Loucy (cell line): ENCODE measurements at regions not wholly inside any gene's neighbourhood (a gene's known extent, or its start where the extent isn't known, plus 50 kb on each side); places are given as distances from the start of the nearest gene placed in this dataset.

Source experiments
- H2AFZ ChIP-seq: fragments of 200-600 bp; sonication (generic); 2 replicates; pipeline ENCODE4 v1.6.0; 2016; ENCODE audit warnings: antibody characterized with exemption, mild to moderate bottlenecking, low read length, moderate library complexity
- H3F3A ChIP-seq: fragments of 200-600 bp; 2 replicates; pipeline ENCODE4 v1.6.0; 2016; ENCODE audit warnings: antibody characterized with exemption, low read depth, mild to moderate bottlenecking
- H3K27me3 ChIP-seq: fragments of 200-600 bp; sonication (generic); 2 replicates; pipeline ENCODE4 v1.6.1; 2014; ENCODE audit warnings: low read length, mild to moderate bottlenecking; ENCODE audit not compliant: insufficient read depth, poor library complexity, severe bottlenecking
- H3K36me3 ChIP-seq: fragments of 200-600 bp; sonication (generic); 2 replicates; pipeline ENCODE4 v1.6.1; 2016; ENCODE audit warnings: low read length; ENCODE audit not compliant: insufficient read depth
- H3K4me1 ChIP-seq: fragments of 200-600 bp; sonication (generic); 2 replicates; pipeline ENCODE4 v1.5.1; 2014; ENCODE audit warnings: low read length, mild to moderate bottlenecking; ENCODE audit not compliant: insufficient read depth, poor library complexity, severe bottlenecking
- H3K4me2 ChIP-seq: fragments of 200-600 bp; sonication (generic); 2 replicates; pipeline ENCODE4 v1.6.0; 2014; ENCODE audit warnings: antibody characterized with exemption, low read length, low read depth, mild to moderate bottlenecking; ENCODE audit not compliant: poor library complexity, severe bottlenecking
- H3K4me3 ChIP-seq: fragments of 200-600 bp; sonication (generic); 2 replicates; pipeline ENCODE4 v1.5.1; 2014; ENCODE audit warnings: low read length, mild to moderate bottlenecking, mixed read lengths; ENCODE audit not compliant: poor library complexity, severe bottlenecking
- H3K79me2 ChIP-seq: fragments of 200-600 bp; sonication (generic); 2 replicates; pipeline ENCODE4 v1.6.1; 2014; ENCODE audit warnings: low read length; ENCODE audit not compliant: insufficient read depth
- H3K9ac ChIP-seq: fragments of 200-600 bp; sonication (generic); 2 replicates; pipeline ENCODE4 v1.6.0; 2014; ENCODE audit warnings: mild to moderate bottlenecking, low read depth, low read length, moderate library complexity; ENCODE audit not compliant: poor library complexity, severe bottlenecking
- H3K9me2 ChIP-seq: fragments of 200-600 bp; sonication (generic); replicated peaks from 2 replicates; pipeline ENCODE4 v1.6.1; 2016; ENCODE audit warnings: low read depth, low read length, mixed read lengths
- H3K9me3 ChIP-seq: fragments of 200-600 bp; sonication (generic); 2 replicates; pipeline ENCODE4 v1.6.1; 2014; ENCODE audit warnings: mild to moderate bottlenecking, antibody characterized with exemption, low read length, low read depth; ENCODE audit not compliant: insufficient read depth
- H4K20me1 ChIP-seq: fragments of 200-600 bp; sonication (generic); 2 replicates; pipeline ENCODE4 v1.6.0; 2014; ENCODE audit warnings: antibody characterized with exemption, low read length, mild to moderate bottlenecking; ENCODE audit not compliant: insufficient read depth, poor library complexity, severe bottlenecking
- CTCF ChIP-seq: fragments of 200-600 bp; sonication (generic); conservative IDR thresholded peaks from 2 replicates; pipeline ENCODE4 v1.5.1; 2014; ENCODE audit warnings: mild to moderate bottlenecking, antibody characterized with exemption, low read length
- EZH2phosphoT487 ChIP-seq: fragments of 200-600 bp; IDR thresholded peaks from 2 replicates; pipeline ENCODE4 v1.6.1; 2018; ENCODE audit warnings: antibody characterized with exemption, mild to moderate bottlenecking, moderate library complexity, borderline replicate concordance

GRCh38 chr15:97215629-97216028 is 744.9 kb upstream of the ARRDC4 start:
- H2AFZ ChIP-seq, result no peak overlapping the region
- H3K79me2 ChIP-seq, result no peaks in the 10 kb centered on the region
- no peak overlapping the region for H3K9ac ChIP-seq
- H3K9me3 ChIP-seq, result no peaks in the 10 kb centered on the region
- H3K4me3 ChIP-seq, result no peak overlapping the region
- H3K27me3 ChIP-seq, result no peaks in the 10 kb centered on the region
- H3F3A ChIP-seq, result no peaks in the 10 kb centered on the region
- H3K36me3 ChIP-seq, result no peaks in the 10 kb centered on the region
- H3K4me2 ChIP-seq, result no peak overlapping the region
- no peaks in the 10 kb centered on the region for H3K9me2 ChIP-seq
- TF ChIP-seq EZH2phosphoT487 (no peak), CTCF (no peak)
- H3K4me1 ChIP-seq, result no peaks in the 10 kb centered on the region
- no peaks in the 10 kb centered on the region for H4K20me1 ChIP-seq

- Histone ChIP-seq H3K9me3 (no peaks in the 10 kb centered on the region), H3K4me2 (no peak overlapping the region), H3K27me3 (no peaks in the 10 kb centered on the region), H3K4me3 (no peak overlapping the region), H3K4me1 (no peaks in the 10 kb centered on the region), H3K36me3 (no peaks in the 10 kb centered on the region), H2AFZ (no peak overlapping the region), H4K20me1 (no peaks in the 10 kb centered on the region), H3K9ac (no peak overlapping the region), H3F3A (no peaks in the 10 kb centered on the region), H3K79me2 (no peaks in the 10 kb centered on the region), H3K9me2 (no peaks in the 10 kb centered on the region)
- TF ChIP-seq CTCF, result no peak
- TF ChIP-seq EZH2phosphoT487, result no peak
Observed at GRCh38 chr15:97224191-97224641, 736.3 kb upstream of the ARRDC4 start.

GRCh38 chr15:97234851-97235610 is 725.5 kb upstream of the ARRDC4 start:
- Histone ChIP-seq H3K9me3 (no peaks in the 10 kb centered on the region), H4K20me1 (no peaks in the 10 kb centered on the region), H3K4me2 (no peak overlapping the region), H3K9me2 (no peaks in the 10 kb centered on the region), H3K79me2 (no peaks in the 10 kb centered on the region), H3K4me3 (no peak overlapping the region), H3K36me3 (no peaks in the 10 kb centered on the region), H3K9ac (no peak overlapping the region), H3K4me1 (no peaks in the 10 kb centered on the region), H3K27me3 (no peaks in the 10 kb centered on the region), H3F3A (no peaks in the 10 kb centered on the region), H2AFZ (no peak overlapping the region)
- peak; percentile 94 for TF ChIP-seq CTCF
- no peak for TF ChIP-seq EZH2phosphoT487
